SK-N-SH (cell line): ENCODE measurements at regions not wholly inside any gene's neighbourhood (a gene's known extent, or its start where the extent isn't known, plus 50 kb on each side); places are given as distances from the start of the nearest gene placed in this dataset.

Experiments used
- CTCF ChIP-seq: fragments of 200-600 bp; sonication (generic); IDR thresholded peaks from 2 replicates; pipeline ENCODE4 v1.6.1; 2017; ENCODE audit warnings: antibody characterized with exemption, mild to moderate bottlenecking, moderate library complexity
- YY1 ChIP-seq: IDR thresholded peaks from 2 replicates; pipeline ENCODE4 v1.4.0; 2012; ENCODE audit warnings: low read depth, mild to moderate bottlenecking

- TF ChIP-seq YY1 (no peak), CTCF (no peak)
Observed at GRCh38 chr6:72466471-72466870, 155.4 kb upstream of the KCNQ5 start.
